ENCODE measurements at regions not wholly inside any gene's neighbourhood (a gene's known extent, or its start where the extent isn't known, plus 50 kb on each side); places are given as distances from the start of the nearest gene placed in this dataset.

DNA sequence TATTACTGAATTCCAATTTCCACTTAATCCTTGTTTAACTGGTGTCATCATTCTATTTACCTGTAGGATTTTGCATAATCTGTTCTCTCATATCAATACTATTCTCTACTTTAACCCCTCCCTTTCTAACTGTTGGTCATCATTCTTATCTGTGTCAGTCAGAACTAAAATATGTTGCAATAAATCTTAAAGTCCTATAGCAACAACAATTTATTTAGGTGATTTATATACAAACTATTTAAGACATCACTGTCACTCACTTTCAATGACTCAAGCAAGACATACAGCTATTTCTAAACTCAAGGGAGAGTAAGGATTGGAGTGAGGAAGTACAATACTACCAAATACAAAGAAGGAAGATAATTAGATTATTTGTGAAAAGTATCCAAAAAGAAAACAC lies 740.4 kb downstream of the DSC3 start:
- DNase-seq = no peak

DNA sequence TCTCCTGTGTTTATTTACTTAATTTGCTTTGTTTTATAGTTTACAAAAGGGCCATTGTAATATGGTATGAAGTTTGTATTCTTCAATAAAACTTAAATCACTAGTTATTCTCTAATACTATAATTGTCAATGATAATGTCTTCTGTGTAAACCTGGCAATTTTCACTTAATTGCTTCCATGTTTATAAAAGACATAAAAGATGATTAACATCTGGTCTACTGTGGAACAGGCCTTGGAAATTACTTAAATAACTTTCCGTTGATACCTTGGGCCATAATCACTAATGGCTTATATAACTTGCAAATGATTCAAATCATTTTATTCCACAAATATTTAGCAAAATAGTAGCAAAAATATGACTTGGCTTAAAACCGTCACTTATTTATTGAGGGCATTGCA lies 743.8 kb downstream of the DSC3 start:
- DNase-seq = no peak

DNA sequence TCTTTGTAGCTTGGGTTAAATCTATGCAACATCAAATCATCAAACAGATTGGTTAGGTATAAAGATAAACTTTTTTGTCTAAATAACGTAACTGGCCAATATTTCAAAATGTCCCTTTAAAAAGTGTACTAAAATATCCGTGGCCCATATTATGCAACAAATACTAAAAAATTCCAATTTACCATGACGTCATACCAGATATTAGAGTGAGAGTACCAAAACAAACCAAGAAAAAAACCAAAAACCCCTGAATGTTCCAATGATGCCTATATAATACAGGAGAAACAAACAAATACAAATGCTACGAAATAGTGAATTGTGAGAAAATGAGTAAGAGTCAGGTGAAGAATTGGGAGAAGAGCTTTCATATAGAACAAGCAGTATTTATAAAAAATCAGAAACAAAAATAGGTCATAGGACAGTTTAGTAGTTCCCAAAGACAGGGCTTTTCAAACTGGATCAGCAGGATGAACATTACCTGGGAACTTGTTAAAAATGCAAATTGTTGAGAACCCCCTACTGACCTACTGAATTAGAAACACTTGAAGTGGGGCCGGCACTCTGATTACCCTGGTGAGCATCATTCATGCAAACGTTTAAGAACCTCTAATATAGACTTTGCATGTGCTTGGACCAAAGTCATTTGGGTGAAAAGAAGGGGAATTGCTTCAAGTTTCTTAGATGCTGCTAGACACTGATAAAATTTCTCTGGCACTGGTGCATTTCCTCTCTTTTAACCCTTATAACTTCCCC lies 753.7 kb downstream of the DSC3 start:
- no peak for DNase-seq

DNA sequence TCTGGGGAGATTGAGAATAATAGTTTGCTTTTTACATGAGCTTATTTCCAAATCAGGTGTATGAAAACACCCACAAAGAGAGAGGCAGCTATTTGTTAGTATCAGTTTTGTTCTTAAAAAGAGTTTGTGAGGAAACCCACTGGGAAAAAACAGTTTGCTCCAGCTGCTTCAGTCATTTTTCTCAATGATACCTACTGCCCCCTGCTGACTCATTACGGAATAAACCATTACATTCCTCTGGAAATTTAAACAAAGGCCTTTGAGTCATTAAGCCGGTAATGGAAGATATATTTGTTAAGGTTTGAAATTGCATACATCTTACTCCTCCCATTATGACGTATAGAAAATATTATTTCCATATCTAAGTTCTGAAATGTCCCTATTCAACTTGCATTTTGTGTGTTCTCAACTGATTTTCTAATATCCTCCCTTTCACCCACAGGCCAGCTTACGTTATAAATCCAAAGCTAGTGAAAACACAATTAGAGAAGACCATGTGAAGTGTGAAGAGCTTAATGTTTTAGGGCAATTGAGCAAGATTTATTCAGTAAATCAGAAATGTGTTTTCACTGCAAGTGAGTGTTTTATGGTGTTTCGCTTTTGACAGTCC lies 761.6 kb downstream of the DSC3 start:
- DNase-seq = peak; percentile 41

DNA sequence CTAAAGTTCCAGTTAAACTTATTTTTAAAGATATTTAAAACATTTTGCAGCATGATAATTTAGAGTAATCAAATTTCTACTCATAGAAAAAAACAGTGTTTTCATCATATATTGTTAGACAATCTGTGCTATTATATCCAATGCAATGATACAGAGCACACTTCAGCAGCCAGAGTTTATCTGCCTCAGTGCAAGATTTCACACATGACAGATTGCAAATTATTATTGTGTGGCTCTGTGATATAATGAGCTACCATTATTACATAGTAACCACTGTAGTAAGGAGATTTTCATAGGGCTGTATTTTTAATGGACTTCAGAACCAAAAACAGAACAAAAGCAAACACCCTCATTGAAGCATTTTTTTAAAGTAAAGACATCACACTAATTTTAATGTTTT lies 762.4 kb downstream of the DSC3 start:
- no peak for DNase-seq

DNA sequence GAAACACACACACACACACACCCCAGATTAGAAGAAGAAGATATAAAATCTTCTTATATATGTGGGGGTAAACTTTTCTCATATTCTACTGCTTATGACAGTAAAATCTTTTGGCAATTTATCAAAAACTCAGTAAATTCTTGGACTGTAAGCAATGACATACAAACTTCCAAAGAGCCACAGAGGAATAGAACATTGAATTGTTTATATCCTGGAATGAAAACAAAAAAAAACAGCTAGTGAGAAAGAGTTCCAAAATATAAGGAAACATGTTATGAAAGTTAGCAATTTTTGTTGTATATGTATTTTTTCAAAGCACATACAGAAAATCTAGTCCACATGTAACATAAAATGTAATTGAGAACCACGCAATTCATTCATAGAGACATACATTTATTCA lies 764.9 kb downstream of the DSC3 start:
- DNase-seq = no peak

DNA sequence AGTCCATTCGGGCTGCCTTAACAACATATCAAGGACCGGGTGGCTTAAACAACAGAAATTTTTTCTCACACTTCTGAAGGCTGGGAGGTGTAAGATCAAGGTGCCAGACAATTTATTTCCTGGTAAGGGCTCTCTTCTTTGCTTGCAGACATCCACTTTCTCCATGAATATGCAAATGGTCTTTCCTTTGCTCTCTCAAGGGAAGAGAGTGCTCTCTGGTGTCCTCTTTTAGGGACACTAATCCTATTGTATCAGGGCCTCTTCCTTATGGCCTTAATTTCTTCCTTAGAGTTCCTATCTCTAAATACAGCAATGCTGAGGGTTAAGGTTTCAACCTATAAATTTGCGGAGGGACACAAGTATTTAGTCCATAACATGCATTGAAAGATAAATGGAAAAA lies 770.8 kb downstream of the DSC3 start:
- no peak for DNase-seq

DNA sequence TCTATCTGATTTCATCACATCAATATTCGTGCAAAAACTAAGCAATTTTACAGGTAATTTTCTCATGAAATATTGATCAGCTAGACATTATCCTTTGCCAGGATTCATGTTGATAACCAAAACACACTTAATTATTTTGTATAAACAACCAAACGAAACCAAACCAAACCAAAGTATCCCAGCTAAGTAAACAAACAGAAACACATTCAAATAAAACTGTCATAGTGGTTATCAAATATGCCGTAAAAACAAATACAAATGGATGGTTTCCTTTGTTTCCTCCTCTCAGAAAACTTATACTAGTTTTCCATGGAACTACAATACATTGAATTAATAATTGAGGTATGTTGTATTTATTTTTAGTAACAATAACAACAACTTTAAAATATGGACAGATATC lies 777.4 kb downstream of the DSC3 start:
- DNase-seq = no peak

DNA sequence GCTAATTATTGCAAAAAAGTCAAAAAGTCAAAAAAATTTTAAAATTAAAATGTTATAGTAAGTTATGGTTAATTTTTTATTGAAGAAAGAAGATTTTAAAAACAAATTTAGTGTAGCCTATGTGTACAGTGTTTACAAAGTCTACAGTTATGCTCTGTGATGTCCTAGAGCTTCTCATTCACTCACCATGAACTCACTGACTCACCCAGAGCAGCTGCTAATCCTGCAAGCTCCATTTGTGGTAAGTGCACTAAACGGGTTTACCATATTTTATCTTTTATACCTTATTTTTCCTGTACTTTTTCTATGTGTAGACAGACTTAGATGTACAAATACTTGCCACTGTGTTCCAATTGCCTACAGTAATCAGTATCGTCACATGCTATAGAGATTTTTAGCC lies 788.2 kb downstream of the DSC3 start:
- no peak for DNase-seq

DNA sequence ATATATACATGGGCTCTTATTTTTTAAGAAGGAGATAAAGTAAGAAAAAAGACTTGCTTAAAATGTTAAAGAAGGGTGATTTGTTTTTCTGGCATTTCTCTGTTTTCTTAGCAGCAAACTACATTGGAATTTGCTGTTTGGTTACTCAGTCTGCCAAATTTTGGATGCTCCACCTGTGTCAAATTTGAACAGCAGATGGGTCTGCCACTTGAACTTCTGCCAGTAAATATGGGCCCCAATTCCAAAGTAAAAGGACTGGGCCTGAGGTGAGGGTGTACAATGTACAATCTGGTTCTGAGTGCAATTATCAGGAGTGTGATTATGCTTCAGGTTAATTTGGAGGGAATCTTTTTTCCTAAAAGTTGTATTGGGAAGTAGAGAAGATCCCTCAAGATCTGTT lies 794.5 kb downstream of the DSC3 start:
- no peak for DNase-seq

DNA sequence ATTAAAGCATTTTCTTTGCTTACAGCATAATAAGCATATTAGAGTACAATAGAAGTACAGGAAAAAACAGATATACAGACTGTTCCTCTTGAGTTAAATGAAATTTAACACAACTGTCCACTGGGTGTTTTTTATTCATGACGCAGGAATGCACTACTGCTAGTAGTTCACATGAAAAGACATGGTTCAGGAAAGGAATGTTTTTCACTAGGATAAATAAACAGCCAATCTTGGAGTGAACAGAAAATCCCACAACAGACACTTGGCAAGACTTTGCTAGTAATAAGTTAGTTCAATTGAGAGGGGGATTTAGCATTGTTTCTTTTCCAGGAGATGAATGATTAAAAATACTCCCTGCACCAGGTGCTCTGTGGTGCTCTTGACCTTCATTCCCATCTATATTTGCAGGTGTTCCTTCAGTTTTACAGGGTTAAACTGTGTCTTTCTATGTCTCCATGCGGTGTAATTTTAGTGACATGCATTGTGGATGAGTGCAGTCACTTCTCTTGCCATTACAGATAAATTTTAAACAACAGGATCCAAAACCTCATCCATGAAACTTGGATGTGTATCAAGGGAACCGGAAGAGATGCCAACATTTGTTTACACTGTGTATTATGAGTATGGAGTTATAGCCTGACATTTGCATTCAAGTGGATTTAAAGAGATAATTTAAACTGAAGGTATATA lies 796.6 kb downstream of the DSC3 start:
- no peak for DNase-seq

DNA sequence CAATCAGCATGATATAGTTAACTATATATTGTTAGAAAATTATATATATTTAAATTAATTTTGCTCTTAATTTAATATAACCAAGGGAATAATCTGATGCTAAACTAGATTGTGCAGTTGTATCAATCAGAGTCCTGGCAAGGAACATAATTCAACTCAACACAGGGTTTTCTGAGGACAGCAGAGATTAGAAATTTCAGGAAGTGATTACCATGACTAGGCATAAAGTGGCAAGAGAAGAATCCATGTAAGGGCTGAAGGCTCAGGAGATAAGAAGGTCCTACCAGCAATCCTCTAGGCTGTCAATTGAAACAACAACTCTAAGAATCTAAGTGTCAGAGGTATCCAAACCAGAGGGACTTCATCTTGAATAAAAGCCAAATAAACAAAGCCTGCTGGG lies 807.8 kb downstream of the DSC3 start:
- DNase-seq = peak; percentile 5

DNA sequence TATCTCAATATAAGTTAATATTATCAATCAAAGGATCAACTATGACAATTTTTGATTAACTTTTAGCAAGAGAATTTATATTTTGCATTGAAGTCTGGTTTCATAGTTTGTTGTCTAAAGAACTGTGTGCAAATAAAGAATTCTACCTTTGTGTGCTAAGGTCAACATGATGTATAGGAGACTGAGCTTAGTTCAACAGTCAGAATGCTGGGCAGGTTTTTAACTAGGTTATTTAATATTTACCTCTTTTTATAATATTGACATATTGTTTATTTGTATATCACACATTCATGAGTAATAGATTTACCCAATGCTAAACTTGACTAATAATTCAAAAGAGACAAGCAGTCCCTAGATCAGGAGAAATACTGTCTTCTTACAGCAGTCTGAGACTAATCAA lies 831.4 kb downstream of the DSC3 start:
- DNase-seq = no peak

DNA sequence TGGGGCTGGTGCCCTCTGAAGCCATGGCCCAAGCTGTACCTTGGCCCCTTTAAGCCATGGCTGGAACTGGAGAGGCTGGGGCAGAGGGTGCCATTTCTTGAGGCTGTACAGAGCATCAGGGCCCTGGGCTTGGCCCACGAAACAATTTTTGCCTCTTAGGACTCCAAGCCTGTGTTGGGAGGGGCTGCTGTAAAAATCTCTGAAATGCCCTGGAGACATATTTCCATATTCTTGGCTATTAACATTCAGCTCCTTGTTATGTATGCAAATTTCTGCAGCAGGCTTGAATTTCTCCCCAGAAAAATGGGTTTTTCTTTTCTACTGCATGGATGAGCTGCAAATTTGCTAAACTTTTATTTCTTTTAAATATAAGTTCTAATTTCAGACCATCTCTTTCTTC lies 834.0 kb downstream of the DSC3 start:
- DNase-seq = no peak

DNA sequence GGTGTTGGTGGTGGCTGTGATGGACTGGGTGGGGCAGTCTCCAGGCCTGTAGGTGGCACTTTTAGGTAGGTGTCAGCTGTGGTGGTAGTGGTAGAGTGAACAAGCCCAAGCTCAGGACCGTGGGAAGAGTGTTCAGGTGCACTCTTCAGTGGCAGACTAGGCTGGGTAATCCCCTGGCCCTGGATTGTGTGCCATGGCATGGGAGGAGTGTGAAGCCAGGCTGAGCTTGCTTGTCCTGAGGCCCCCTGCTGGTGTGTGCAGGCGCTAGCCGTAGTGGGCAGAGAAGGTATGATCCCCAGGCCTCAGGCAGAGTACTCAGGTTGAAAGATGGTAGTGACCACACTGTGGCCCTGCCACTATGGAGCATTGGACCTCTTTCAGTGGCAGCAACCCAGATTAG lies 850.3 kb downstream of the DSC3 start:
- DNase-seq = no peak

DNA sequence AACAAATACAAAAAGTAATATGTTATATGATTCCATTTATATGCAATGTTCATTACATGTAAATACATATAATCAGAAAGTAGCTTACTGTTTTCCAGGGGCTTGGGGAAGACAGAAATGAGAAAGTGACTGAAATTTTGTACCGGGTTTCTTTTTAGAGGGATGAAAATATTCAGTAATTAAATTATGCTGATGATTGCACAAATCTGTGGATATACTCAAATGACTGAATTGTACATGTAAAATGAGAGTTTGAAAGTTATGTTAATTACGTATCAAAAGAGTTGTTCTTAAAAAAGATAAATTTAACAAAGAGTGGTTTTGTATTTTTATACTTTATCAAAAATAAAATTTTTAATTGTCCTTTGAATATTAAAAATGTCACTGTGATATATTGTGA lies 856.3 kb downstream of the DSC3 start:
- DNase-seq = no peak

DNA sequence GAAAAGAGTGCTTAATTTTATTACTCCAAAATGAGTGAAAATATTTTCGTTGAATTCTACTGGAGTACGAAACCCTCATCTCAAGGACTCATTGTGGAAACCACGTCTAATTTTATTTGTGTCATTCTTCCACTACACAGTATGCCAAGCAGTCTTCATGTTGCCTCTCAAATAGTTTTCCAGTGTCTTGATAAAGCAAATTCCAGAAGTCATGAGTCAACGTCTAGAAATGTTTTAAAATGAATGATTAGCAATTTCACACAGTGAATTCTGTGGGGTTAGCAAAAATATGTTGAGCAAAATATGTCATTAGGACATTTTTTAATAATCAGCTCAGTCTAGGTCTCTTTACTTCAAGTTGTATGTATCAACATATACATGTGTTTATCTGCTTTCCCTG lies 865.5 kb downstream of the DSC3 start:
- DNase-seq = no peak

DNA sequence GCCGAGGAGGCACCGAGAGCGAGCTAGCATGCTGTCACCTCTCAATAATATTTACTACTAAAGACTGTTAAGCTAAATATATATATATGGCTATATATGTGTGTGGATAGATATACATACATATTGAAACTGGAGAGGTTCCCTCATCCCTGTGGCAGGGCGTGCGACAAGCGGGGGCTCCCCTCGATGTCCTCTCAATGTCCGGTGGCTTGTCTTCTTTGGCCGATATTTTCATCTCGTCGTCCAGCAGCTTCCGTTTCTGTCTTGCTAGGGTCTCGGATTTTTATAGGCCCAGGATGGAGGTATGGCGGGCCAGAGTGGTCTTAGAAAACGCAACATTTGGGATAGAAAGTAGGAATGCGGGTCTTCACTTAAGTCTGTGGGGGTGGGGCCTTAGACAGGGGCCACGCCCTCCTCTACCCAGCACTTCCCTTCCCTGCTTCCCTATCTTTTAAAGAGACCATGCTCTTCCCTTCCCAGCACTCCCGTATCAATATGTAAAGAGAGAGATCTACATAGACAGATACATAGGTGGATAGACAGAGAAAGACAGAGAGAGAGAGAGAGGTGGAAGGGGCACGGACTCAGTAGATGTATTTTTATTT lies 866.8 kb downstream of the DSC3 start:
- no peak for DNase-seq

DNA sequence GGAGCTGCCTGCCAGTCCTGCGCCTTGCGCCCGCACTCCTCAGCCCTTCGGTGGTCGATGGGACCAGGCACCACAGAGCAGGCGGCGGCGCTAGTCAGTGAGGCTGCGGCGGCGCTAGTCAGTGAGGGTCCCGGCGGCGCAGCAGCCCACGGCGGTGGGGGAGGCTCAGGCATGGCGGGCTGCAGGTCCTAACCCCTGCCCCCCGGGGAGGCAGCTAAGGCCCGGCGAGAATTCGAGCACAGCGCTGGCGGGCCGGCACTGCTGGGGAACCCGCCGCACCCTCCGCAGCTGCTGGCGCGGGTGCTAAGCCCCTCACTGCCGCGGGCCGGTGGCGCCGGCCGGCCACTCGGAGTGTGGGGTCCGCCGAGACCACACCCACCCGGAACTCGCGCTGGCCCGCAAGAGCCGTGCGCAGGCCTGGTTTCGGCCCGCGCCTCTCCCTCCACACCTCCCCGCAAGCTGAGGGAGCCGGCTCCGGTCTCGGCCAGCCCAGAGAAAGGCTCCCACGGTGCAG lies 867.4 kb downstream of the DSC3 start:
- no peak for DNase-seq

DNA sequence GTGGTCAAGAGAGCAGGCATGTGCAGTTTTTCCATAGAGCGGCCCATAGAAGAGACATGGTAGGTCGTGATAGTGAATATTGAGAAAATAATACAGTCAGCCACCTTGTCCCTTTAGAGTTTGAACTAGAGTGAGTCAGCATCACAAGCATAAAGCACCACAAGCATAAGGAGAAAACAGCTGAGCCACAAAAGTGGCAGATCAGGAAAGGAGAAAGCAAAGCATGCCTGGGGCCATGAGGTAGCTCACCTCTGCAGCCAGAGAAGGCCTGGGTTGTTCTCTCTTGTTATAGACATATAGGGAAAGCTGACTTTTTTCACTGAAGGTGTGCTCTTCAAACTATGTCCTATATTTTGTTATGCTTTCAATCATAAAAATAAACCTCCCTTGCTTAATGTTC lies 879.0 kb downstream of the DSC3 start:
- DNase-seq = peak; percentile 25

DNA sequence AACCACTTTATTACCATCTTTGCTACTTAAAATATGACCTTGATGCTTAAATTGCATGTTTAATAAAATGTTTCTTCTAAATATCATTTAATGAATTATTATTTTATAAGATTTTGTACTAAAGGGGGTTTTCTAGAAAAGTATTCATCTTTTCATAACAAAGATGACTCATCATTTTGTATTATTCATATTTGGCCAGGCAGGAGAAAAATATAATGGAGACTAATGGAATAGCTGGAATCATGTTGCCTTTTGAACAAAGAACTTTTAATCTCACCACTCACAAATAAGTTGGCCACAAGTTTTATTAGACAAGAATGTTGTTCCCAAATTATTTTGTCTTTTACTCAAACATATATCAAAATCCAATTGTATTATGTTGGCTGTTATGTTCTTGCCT lies 882.4 kb downstream of the DSC3 start:
- DNase-seq = no peak

DNA sequence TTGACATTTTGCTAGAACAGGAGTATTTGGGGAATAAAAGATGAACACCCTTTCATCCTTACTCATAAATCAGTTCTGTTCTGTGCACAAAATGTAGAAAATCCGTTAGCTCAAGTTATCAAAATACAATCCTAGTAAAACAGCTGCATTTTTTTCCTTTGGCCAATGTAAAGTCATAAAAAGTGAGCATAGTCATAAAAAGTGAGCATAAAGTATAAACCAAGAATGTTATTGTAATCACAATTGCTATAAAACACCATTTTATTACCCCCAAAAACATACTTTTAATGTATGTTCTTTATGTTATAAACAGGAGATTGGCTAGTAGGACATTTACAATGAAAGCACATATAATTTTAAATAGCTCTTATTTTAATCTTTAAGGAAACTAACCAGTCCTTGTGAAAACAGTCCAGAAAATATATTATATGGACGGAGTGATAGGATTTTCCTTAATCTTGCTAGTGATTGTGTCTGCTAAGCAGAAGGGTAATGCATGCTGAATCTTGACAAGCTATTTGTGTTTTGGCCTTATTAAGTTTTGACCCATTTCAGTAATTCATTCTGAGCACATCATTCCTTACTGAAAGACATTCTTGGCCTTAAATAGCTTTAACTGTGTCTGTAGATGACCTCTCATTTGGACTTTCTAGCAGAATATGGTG lies 891.8 kb downstream of the DSC3 start:
- no peak for DNase-seq

DNA sequence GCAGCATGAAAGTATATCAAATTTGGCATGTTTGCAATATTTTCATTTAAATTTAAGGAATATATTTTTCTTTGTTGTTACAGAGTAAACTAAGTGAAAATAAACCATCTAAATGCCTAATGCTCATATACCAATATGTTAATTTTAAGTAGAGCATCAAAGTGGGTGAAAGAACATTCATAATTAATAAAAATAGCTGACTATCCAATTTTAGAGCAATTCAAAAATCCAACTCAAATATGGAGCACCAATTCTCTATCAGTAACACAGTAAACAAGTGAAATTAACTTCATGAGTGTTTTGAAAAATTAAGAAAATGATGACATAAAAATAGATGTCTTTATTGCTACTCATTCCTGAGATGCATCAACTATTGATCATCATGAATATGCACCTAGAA lies 893.0 kb downstream of the DSC3 start:
- no peak for DNase-seq
